Caco-2 (cell line): ENCODE measurements at regions not wholly inside any gene's neighbourhood (a gene's known extent, or its start where the extent isn't known, plus 50 kb on each side); places are given as distances from the start of the nearest gene placed in this dataset.

Source experiments
- BruUV-seq: library from RNA; stranded (reverse); fragments of 400-500 nt; replicated peaks from 2 replicates; lab custom pipeline; 2021; lab: Mats Ljungman, UMichigan
- CTCF ChIA-PET: fragments of 300-600 bp; sonication (Branson Sonifier 250); formaldehyde crosslinking; loops from one replicate; lab custom pipeline; 2022; ENCODE audit warnings: antibody characterized with exemption; lab: Charles Lee
- POLR2A ChIA-PET: fragments of 300-600 bp; sonication (Branson Sonifier 250); formaldehyde crosslinking; loops from one replicate; lab custom pipeline; 2022; ENCODE audit warnings: antibody characterized with exemption; lab: Charles Lee
- DNase-seq, 2 experiments: peaks; one replicate each; pipeline versions ENCODE4 v3.0.0 to v3.0.0-alpha.2; 2020 to 2022
- H3K27me3 ChIP-seq: replicated peaks from 2 replicates; pipeline ENCODE4 v1.6.0; 2011; ENCODE audit warnings: low read length; ENCODE audit not compliant: control insufficient read depth, insufficient read depth
- H3K36me3 ChIP-seq: 2 replicates; pipeline ENCODE4 v1.5.1; 2011; ENCODE audit warnings: low read length; ENCODE audit not compliant: control insufficient read depth, insufficient read depth
- H3K4me1 ChIP-seq: fragments of 250-450 bp; sonication (Bioruptor Pico); 2 replicates; pipeline ENCODE4 v1.5.1; 2020; ENCODE audit warnings: mild to moderate bottlenecking
- H3K4me3 ChIP-seq: 2 replicates; pipeline ENCODE4 v1.5.1; 2011; ENCODE audit warnings: low read depth, mild to moderate bottlenecking, control low read depth, low read length
- H3K9me3 ChIP-seq: fragments of 250-450 bp; sonication (Bioruptor Pico); 2 replicates; pipeline ENCODE4 v1.5.1; 2020; ENCODE audit warnings: mild to moderate bottlenecking, moderate library complexity
- H3K27ac Mint-ChIP-seq: one replicate; pipeline ENCODE4 v1.8.0; 2022; ENCODE audit warnings: mixed read lengths; ENCODE audit not compliant: unreplicated experiment
- H3K27me3 Mint-ChIP-seq: one replicate; pipeline ENCODE4 v1.8.0; 2022; ENCODE audit warnings: mixed read lengths; ENCODE audit not compliant: insufficient read depth, unreplicated experiment
- H3K36me3 Mint-ChIP-seq: one replicate; pipeline ENCODE4 v1.8.0; 2022; ENCODE audit warnings: mild to moderate bottlenecking, mixed read lengths; ENCODE audit not compliant: insufficient read depth, unreplicated experiment
- H3K4me1 Mint-ChIP-seq: one replicate; pipeline ENCODE4 v1.8.0; 2022; ENCODE audit warnings: low read depth, mixed read lengths; ENCODE audit not compliant: unreplicated experiment
- H3K4me3 Mint-ChIP-seq: one replicate; pipeline ENCODE4 v1.8.0; 2022; ENCODE audit warnings: mild to moderate bottlenecking, moderate library complexity, mixed read lengths; ENCODE audit not compliant: unreplicated experiment
- H3K9me3 Mint-ChIP-seq: one replicate; pipeline ENCODE4 v1.8.0; 2022; ENCODE audit warnings: mixed read lengths; ENCODE audit not compliant: unreplicated experiment
- intact Hi-C: fragments of 100-400 bp; cut with micrococcal nuclease; formaldehyde crosslinking; loops from one replicate; pipeline ENCODE4 v1.10.0; 2022; ENCODE audit not compliant: unreplicated experiment
- TF ChIP-seq, protein P1 (sequence below), 2 experiments: fragments of 200-600 bp in 1 of 2; IDR thresholded peaks; 1 replicate in 1 of 2; 2 replicates in 1 of 2; pipeline versions ENCODE4 v1.5.1 to v1.8.0; 2011 to 2022; ENCODE audit warnings: antibody characterized with exemption in 1 of 2, control low read depth in 1 of 2, inconsistent platforms in 1 of 2, low read depth in 1 of 2, low read length in 1 of 2, mild to moderate bottlenecking in 1 of 2, moderate library complexity in 1 of 2; ENCODE audit not compliant: insufficient read depth in 1 of 2, severe bottlenecking in 1 of 2, unreplicated experiment in 1 of 2

- Histone ChIP-seq H3K36me3 (no peaks in the 10 kb centered on the region), H3K4me3 (no peak overlapping the region), H3K9me3 (no peaks in the 10 kb centered on the region), H3K27me3 (no peaks in the 10 kb centered on the region), H3K4me1 (no peaks in the 10 kb centered on the region)
- Mint-ChIP-seq H3K27me3 (no peaks in the 10 kb centered on the region), H3K27ac (no peak overlapping the region), H3K4me3 (no peak overlapping the region), H3K9me3 (no peaks in the 10 kb centered on the region), H3K36me3 (no peaks in the 10 kb centered on the region), H3K4me1 (peaks cover 10% of the 10 kb centered on the region)
- TF ChIP-seq, protein P1, sequence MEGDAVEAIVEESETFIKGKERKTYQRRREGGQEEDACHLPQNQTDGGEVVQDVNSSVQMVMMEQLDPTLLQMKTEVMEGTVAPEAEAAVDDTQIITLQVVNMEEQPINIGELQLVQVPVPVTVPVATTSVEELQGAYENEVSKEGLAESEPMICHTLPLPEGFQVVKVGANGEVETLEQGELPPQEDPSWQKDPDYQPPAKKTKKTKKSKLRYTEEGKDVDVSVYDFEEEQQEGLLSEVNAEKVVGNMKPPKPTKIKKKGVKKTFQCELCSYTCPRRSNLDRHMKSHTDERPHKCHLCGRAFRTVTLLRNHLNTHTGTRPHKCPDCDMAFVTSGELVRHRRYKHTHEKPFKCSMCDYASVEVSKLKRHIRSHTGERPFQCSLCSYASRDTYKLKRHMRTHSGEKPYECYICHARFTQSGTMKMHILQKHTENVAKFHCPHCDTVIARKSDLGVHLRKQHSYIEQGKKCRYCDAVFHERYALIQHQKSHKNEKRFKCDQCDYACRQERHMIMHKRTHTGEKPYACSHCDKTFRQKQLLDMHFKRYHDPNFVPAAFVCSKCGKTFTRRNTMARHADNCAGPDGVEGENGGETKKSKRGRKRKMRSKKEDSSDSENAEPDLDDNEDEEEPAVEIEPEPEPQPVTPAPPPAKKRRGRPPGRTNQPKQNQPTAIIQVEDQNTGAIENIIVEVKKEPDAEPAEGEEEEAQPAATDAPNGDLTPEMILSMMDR (IDR thresholded peaks at IDR 0.05; ENCODE audit: insufficient read depth in 1 of 2, low read depth in 1 of 2, low read length in 1 of 2, severe bottlenecking in 1 of 2, unreplicated experiment in 1 of 2) = no peak
- ChIA-PET CTCF (no interaction called here), POLR2A (no interaction called here)
- intact Hi-C loops = no loop called here
- no peak for DNase-seq
- no TSS peak for BruUV-seq
Observed at GRCh38 chr13:50359041-50359367, 343.8 kb downstream of the KCNRG start.

- Mint-ChIP-seq H3K27me3 (no peaks in the 10 kb centered on the region), H3K9me3 (no peaks in the 10 kb centered on the region), H3K27ac (no peak overlapping the region), H3K36me3 (no peaks in the 10 kb centered on the region), H3K4me3 (no peak overlapping the region), H3K4me1 (peaks cover 12% of the 10 kb centered on the region)
- no peaks in the 10 kb centered on the region for H3K36me3 ChIP-seq
- POLR2A ChIA-PET = interaction anchor here (0.6 kb wide), 1 partner anchor 14 kb away, joined by 3 read pairs; no protein-coding TSS in a partner anchor
- CTCF ChIA-PET = no interaction called here
- H3K4me3 ChIP-seq = no peak overlapping the region
- BruUV-seq = no TSS peak
- intact Hi-C loops = no loop called here
- TF ChIP-seq, protein P1 (IDR thresholded peaks at IDR 0.05; ENCODE audit: insufficient read depth in 1 of 2, low read depth in 1 of 2, low read length in 1 of 2, severe bottlenecking in 1 of 2, unreplicated experiment in 1 of 2) = no peak
- H3K27me3 ChIP-seq = no peaks in the 10 kb centered on the region
- no peak for DNase-seq
- no peaks in the 10 kb centered on the region for H3K4me1 ChIP-seq
- H3K9me3 ChIP-seq = no peaks in the 10 kb centered on the region
Observed at GRCh38 chr13:50359779-50360178, 344.5 kb downstream of the KCNRG start.

- H3K4me1 Mint-ChIP-seq = peaks cover 20% of the 10 kb centered on the region
- H3K36me3 Mint-ChIP-seq = no peaks in the 10 kb centered on the region
- intact Hi-C loops = no loop called here
- Histone ChIP-seq H3K27me3 (no peaks in the 10 kb centered on the region), H3K9me3 (no peaks in the 10 kb centered on the region), H3K4me1 (no peaks in the 10 kb centered on the region), H3K4me3 (no peak overlapping the region), H3K36me3 (no peaks in the 10 kb centered on the region)
- H3K27ac Mint-ChIP-seq = no peak overlapping the region
- no peaks in the 10 kb centered on the region for H3K9me3 Mint-ChIP-seq
- CTCF ChIA-PET = no interaction called here
- no peak for DNase-seq
- TF ChIP-seq, protein P1 (IDR thresholded peaks at IDR 0.05; ENCODE audit: insufficient read depth in 1 of 2, low read depth in 1 of 2, low read length in 1 of 2, severe bottlenecking in 1 of 2, unreplicated experiment in 1 of 2) = no peak
- no peak overlapping the region for H3K4me3 Mint-ChIP-seq
- BruUV-seq = no TSS peak
- POLR2A ChIA-PET = interaction anchor here (0.6 kb wide), 1 partner anchor 958 kb away, joined by 3 read pairs; no protein-coding TSS in a partner anchor
- no peaks in the 10 kb centered on the region for H3K27me3 Mint-ChIP-seq
Observed at GRCh38 chr13:50360637-50361036, 345.4 kb downstream of the KCNRG start.
